ENCODE measurements at regions not wholly inside any gene's neighbourhood (a gene's known extent, or its start where the extent isn't known, plus 50 kb on each side); places are given as distances from the start of the nearest gene placed in this dataset.

- no peak for TF ChIP-seq ZNF772 (CRISPR knock-in tag; IDR thresholded peaks at IDR 0.05)
These were observed 623.8 kb downstream of the EPHA5 start (continued) for GRCh38 chr4:65046192-65047133.

GRCh38 chr4:65033899-65034298 lies 624.6 kb upstream of the TECRL start:
- Histone ChIP-seq H3K9me3 (ENCODE audit: low read length) (no peaks in the 10 kb centered on the region), H2AFZ (ENCODE audit: low read length) (no peak overlapping the region), H3K79me2 (ENCODE audit: insufficient read depth, low read length) (no peaks in the 10 kb centered on the region), H3K36me3 (replicated peaks in 1 of 2; ENCODE audit: control insufficient read depth in 1 of 2, insufficient read depth in 2 of 2, low read length in 2 of 2) (no peaks in the 10 kb centered on the region), H4K20me1 (ENCODE audit: insufficient read depth, low read length) (no peaks in the 10 kb centered on the region), H3K27ac (ENCODE audit: extremely low read length, insufficient read depth, low read length) (no peak overlapping the region), H3K9ac (ENCODE audit: insufficient read depth, low read depth, low read length) (no peak overlapping the region), H3K4me3 (replicated peaks in 1 of 3; ENCODE audit: insufficient read depth in 1 of 3, low read depth in 2 of 3, low read length in 3 of 3) (no peak overlapping the region), H3K4me2 (ENCODE audit: low read depth, low read length) (no peak overlapping the region), H3K27me3 (ENCODE audit: control insufficient read depth in 1 of 2, insufficient read depth in 2 of 2, low read length in 2 of 2) (no peaks in the 10 kb centered on the region), H3K4me1 (ENCODE audit: insufficient read depth, low read length) (no peaks in the 10 kb centered on the region)
- intact Hi-C loops (cut with micrococcal nuclease; ENCODE audit: unreplicated experiment) (no loop called here), in situ Hi-C loops (cut with HindIII; ENCODE audit: extremely low pct_ligation_motif_present, low pct_unique_long_range_greater_than_20kb) (no loop called here)
- ATAC-seq (no peak), DNase-seq (ENCODE audit: low spot score) (no peak), FAIRE-seq (no peak)
- POLR2A ChIA-PET = no interaction called here
- WGBS (ENCODE audit: low lambda C conversion rate) = 1% methylated on average over 2 of the region's 2 CpGs
- TF ChIP-seq PHF21A (CRISPR knock-in tag; IDR thresholded peaks at IDR 0.05) = no peak
- TF ChIP-seq SMAD9 (CRISPR knock-in tag; IDR thresholded peaks at IDR 0.05) = no peak
- TF ChIP-seq, protein P1, sequence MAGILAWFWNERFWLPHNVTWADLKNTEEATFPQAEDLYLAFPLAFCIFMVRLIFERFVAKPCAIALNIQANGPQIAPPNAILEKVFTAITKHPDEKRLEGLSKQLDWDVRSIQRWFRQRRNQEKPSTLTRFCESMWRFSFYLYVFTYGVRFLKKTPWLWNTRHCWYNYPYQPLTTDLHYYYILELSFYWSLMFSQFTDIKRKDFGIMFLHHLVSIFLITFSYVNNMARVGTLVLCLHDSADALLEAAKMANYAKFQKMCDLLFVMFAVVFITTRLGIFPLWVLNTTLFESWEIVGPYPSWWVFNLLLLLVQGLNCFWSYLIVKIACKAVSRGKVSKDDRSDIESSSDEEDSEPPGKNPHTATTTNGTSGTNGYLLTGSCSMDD (CRISPR knock-in tag; IDR thresholded peaks at IDR 0.05) = no peak
- BruUV-seq (replicated peaks) = no TSS peak
- CTCF ChIA-PET (ENCODE audit: low intra/inter-chr PET ratio, low total read pairs) = no interaction called here

GRCh38 chr4:65028592-65028991 lies 619.3 kb upstream of the TECRL start:
- FAIRE-seq (no peak), DNase-seq (ENCODE audit: low spot score) (no peak), ATAC-seq (no peak)
- no TSS peak for BruUV-seq (replicated peaks)
- ChIA-PET POLR2A (no interaction called here), CTCF (ENCODE audit: low intra/inter-chr PET ratio, low total read pairs) (no interaction called here)
- Histone ChIP-seq H3K36me3 (replicated peaks in 1 of 2; ENCODE audit: control insufficient read depth in 1 of 2, insufficient read depth in 2 of 2, low read length in 2 of 2) (no peaks in the 10 kb centered on the region), H2AFZ (ENCODE audit: low read length) (no peak overlapping the region), H3K79me2 (ENCODE audit: insufficient read depth, low read length) (no peaks in the 10 kb centered on the region), H3K4me1 (ENCODE audit: insufficient read depth, low read length) (no peaks in the 10 kb centered on the region), H4K20me1 (ENCODE audit: insufficient read depth, low read length) (no peaks in the 10 kb centered on the region), H3K27ac (ENCODE audit: extremely low read length, insufficient read depth, low read length) (no peak overlapping the region), H3K4me2 (ENCODE audit: low read depth, low read length) (no peak overlapping the region), H3K9me3 (ENCODE audit: low read length) (no peaks in the 10 kb centered on the region), H3K9ac (ENCODE audit: insufficient read depth, low read depth, low read length) (no peak overlapping the region), H3K4me3 (replicated peaks in 1 of 3; ENCODE audit: insufficient read depth in 1 of 3, low read depth in 2 of 3, low read length in 3 of 3) (no peak overlapping the region), H3K27me3 (ENCODE audit: control insufficient read depth in 1 of 2, insufficient read depth in 2 of 2, low read length in 2 of 2) (no peaks in the 10 kb centered on the region)
- 64% methylated on average over 3 of the region's 3 CpGs for WGBS (ENCODE audit: low lambda C conversion rate)
- intact Hi-C loops (cut with micrococcal nuclease; ENCODE audit: unreplicated experiment) = loop anchor here (5.0 kb wide), 1 partner anchor 839 kb away; no protein-coding TSS in a partner anchor
- TF ChIP-seq ATF7 (IDR thresholded peaks at IDR 0.05) (peak; percentile 89), ATF7 (CRISPR knock-in tag; IDR thresholded peaks at IDR 0.05) (no peak), CREB1 (IDR thresholded peaks at IDR 0.05) (peak; percentile 53), CREB1 (CRISPR knock-in tag; IDR thresholded peaks at IDR 0.05) (no peak), ZNF749 (CRISPR knock-in tag; IDR thresholded peaks at IDR 0.05; ENCODE audit: borderline replicate concordance) (no peak), CEBPZ (IDR thresholded peaks at IDR 0.05; ENCODE audit: low read length) (no peak)
- in situ Hi-C loops (cut with HindIII; ENCODE audit: extremely low pct_ligation_motif_present, low pct_unique_long_range_greater_than_20kb) = no loop called here

Measured in HepG2 (cell line).